Fibroblast of lung (primary cell): ENCODE measurements at regions not wholly inside any gene's neighbourhood (a gene's known extent, or its start where the extent isn't known, plus 50 kb on each side); places are given as distances from the start of the nearest gene placed in this dataset.

Experiments
- DNase-seq, 2 donors: peaks; one replicate each; pipeline versions ENCODE4 v3.0.0 to v3.0.0-alpha.2; 2010; ENCODE audit warnings: low read depth in 2 of 2
- H2AFZ ChIP-seq: 2 replicates; pipeline ENCODE4 v1.5.1; 2012; ENCODE audit warnings: low read length, control low read depth, inconsistent platforms
- H3K27ac ChIP-seq: 2 replicates; pipeline ENCODE4 v1.5.1; 2011; ENCODE audit warnings: low read length, control low read depth; ENCODE audit not compliant: insufficient read depth
- H3K27me3 ChIP-seq: 2 replicates; pipeline ENCODE4 v1.5.1; 2011; ENCODE audit warnings: mild to moderate bottlenecking, low read length; ENCODE audit not compliant: control insufficient read depth, insufficient read depth
- H3K36me3 ChIP-seq: 2 replicates; pipeline ENCODE4 v1.5.1; 2011; ENCODE audit warnings: low read length; ENCODE audit not compliant: control insufficient read depth, insufficient read depth
- H3K4me1 ChIP-seq: 2 replicates; pipeline ENCODE4 v1.5.1; 2011; ENCODE audit warnings: low read length; ENCODE audit not compliant: control insufficient read depth, insufficient read depth; ENCODE audit errors: extremely low read depth
- H3K4me2 ChIP-seq: 2 replicates; pipeline ENCODE4 v1.5.1; 2011; ENCODE audit warnings: low read length, control low read depth; ENCODE audit not compliant: insufficient read depth; ENCODE audit errors: extremely low read depth
- H3K4me3 ChIP-seq, 4 experiments: fragments of 200-600 bp in 1 of 4; sonication (generic) in 1 of 4; replicated peaks in 1 of 4; 2 replicates each; pipeline ENCODE4 v1.5.1; 2011 to 2016; ENCODE audit warnings: low read length in 4 of 4, low read depth in 3 of 4, mild to moderate bottlenecking in 3 of 4, control low read depth in 2 of 4, inconsistent platforms in 1 of 4, mixed read lengths in 1 of 4; ENCODE audit not compliant: insufficient read depth in 1 of 4; ENCODE audit errors: control extremely low read depth in 1 of 4
- H3K79me2 ChIP-seq: 2 replicates; pipeline ENCODE4 v1.5.1; 2012; ENCODE audit warnings: mild to moderate bottlenecking, low read length, inconsistent platforms; ENCODE audit not compliant: control insufficient read depth, insufficient read depth
- H3K9ac ChIP-seq: 2 replicates; pipeline ENCODE4 v1.5.1; 2011; ENCODE audit warnings: mild to moderate bottlenecking, low read length, control low read depth; ENCODE audit not compliant: insufficient read depth
- H3K9me3 ChIP-seq: 2 replicates; pipeline ENCODE4 v1.5.1; 2012; ENCODE audit warnings: low read depth, low read length; ENCODE audit not compliant: control insufficient read depth, insufficient read depth
- H4K20me1 ChIP-seq: 2 replicates; pipeline ENCODE4 v1.5.1; 2011; ENCODE audit warnings: low read length; ENCODE audit not compliant: control insufficient read depth, insufficient read depth; ENCODE audit errors: extremely low read depth
- CTCF ChIP-seq, 2 donors: IDR thresholded peaks in 1 of 2; conservative IDR thresholded peaks in 1 of 2; 1 replicate in 1 of 2; 2 replicates in 1 of 2; pipeline ENCODE4 v1.5.1; 2011 to 2012; ENCODE audit warnings: low read length in 2 of 2, control low read depth in 1 of 2, inconsistent platforms in 1 of 2, low read depth in 1 of 2, mild to moderate bottlenecking in 1 of 2
- EZH2 ChIP-seq: IDR thresholded peaks from 2 replicates; pipeline ENCODE4 v1.5.1; 2012; ENCODE audit warnings: low read length, control low read depth, mild to moderate bottlenecking; ENCODE audit errors: missing control alignments

- Histone ChIP-seq H3K36me3 (no peaks in the 10 kb centered on the region), H3K4me2 (no peak overlapping the region), H3K27me3 (no peaks in the 10 kb centered on the region), H3K4me1 (no peaks in the 10 kb centered on the region), H3K4me3 (no peak overlapping the region), H3K9ac (no peak overlapping the region), H4K20me1 (no peaks in the 10 kb centered on the region), H2AFZ (no peak overlapping the region), H3K79me2 (no peaks in the 10 kb centered on the region), H3K9me3 (no peaks in the 10 kb centered on the region), H3K27ac (no peak overlapping the region)
- TF ChIP-seq CTCF (conservative IDR thresholded peaks at IDR 0.05 in 1 of 2, IDR thresholded peaks at IDR 0.05 in 1 of 2; ENCODE audit: low read depth in 1 of 2, low read length in 2 of 2) (no peak), EZH2 (no peak)
- no peak for DNase-seq
Observed at GRCh38 chr10:64745565-64745964, 1224.4 kb downstream of the REEP3 start.

GRCh38 chr10:64750672-64751071 lies 1229.5 kb downstream of the REEP3 start:
- Histone ChIP-seq H3K9ac (no peak overlapping the region), H3K36me3 (no peaks in the 10 kb centered on the region), H3K79me2 (no peaks in the 10 kb centered on the region), H4K20me1 (no peaks in the 10 kb centered on the region), H3K27me3 (no peaks in the 10 kb centered on the region), H3K27ac (no peak overlapping the region), H3K4me1 (no peaks in the 10 kb centered on the region), H3K4me3 (no peak overlapping the region), H3K9me3 (no peaks in the 10 kb centered on the region), H3K4me2 (no peak overlapping the region), H2AFZ (no peak overlapping the region)
- DNase-seq, result no peak
- no peak for TF ChIP-seq CTCF (conservative IDR thresholded peaks at IDR 0.05 in 1 of 2, IDR thresholded peaks at IDR 0.05 in 1 of 2; ENCODE audit: low read depth in 1 of 2, low read length in 2 of 2)
- TF ChIP-seq EZH2, result no peak

GRCh38 chr10:64753516-64753915 lies 1232.3 kb downstream of the REEP3 start:
- Histone ChIP-seq H3K36me3 (no peaks in the 10 kb centered on the region), H2AFZ (no peak overlapping the region), H3K27me3 (no peaks in the 10 kb centered on the region), H3K4me2 (no peak overlapping the region), H3K4me3 (no peak overlapping the region), H4K20me1 (no peaks in the 10 kb centered on the region), H3K79me2 (no peaks in the 10 kb centered on the region), H3K9ac (no peak overlapping the region), H3K27ac (no peak overlapping the region), H3K4me1 (no peaks in the 10 kb centered on the region), H3K9me3 (no peaks in the 10 kb centered on the region)
- no peak for DNase-seq
- TF ChIP-seq EZH2, result no peak
- no peak for TF ChIP-seq CTCF (conservative IDR thresholded peaks at IDR 0.05 in 1 of 2, IDR thresholded peaks at IDR 0.05 in 1 of 2; ENCODE audit: low read depth in 1 of 2, low read length in 2 of 2)
